Activated CD4-positive, alpha-beta T cell treated with anti-CD3 and anti-CD28 coated beads, Interleukin-2, amount 10 ng/mL, durations not matched to agents 24 days and 14 days (primary cell): ENCODE measurements at regions not wholly inside any gene's neighbourhood (a gene's known extent, or its start where the extent isn't known, plus 50 kb on each side); places are given as distances from the start of the nearest gene placed in this dataset.

Source experiments
- DNase-seq: peaks from one replicate; pipeline ENCODE4 v3.0.0; 2022
- H3K27ac Mint-ChIP-seq: one replicate; pipeline ENCODE4 v1.8.0; 2022; ENCODE audit warnings: mild to moderate bottlenecking, mixed read lengths
- H3K27me3 Mint-ChIP-seq: one replicate; pipeline ENCODE4 v1.8.0; 2022; ENCODE audit warnings: mixed read lengths
- H3K36me3 Mint-ChIP-seq: one replicate; pipeline ENCODE4 v1.8.0; 2022; ENCODE audit warnings: low read depth, mild to moderate bottlenecking, mixed read lengths
- H3K4me1 Mint-ChIP-seq: one replicate; pipeline ENCODE4 v1.8.0; 2021; ENCODE audit warnings: mixed read lengths
- H3K4me3 Mint-ChIP-seq: one replicate; pipeline ENCODE4 v1.8.0; 2022; ENCODE audit warnings: mild to moderate bottlenecking, moderate library complexity, mixed read lengths
- H3K9me3 Mint-ChIP-seq: one replicate; pipeline ENCODE4 v1.8.0; 2021; ENCODE audit warnings: mixed read lengths
- intact Hi-C: fragments of 100-400 bp; cut with micrococcal nuclease; formaldehyde crosslinking; loops from one replicate; pipeline ENCODE4 v1.15.1; 2023

DNA sequence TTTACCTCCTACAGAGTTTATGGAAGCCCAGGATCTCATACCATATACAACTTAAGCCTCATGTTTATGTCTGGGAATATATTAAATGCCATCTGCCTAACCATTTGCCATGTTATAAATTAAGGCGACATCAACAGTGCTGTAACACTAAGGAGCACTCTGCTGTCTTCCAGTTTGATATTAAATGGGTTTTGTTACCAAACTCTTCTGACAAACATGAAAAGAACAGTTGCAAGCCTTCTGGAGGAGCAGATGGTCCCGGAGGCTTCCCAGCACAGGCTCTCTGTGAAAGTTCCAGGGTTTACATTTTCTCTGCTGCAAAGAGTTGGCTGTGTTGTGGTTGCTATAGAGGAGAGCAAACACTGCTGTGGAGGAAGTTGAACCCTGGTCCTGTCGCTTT lies 545.3 kb upstream of the SALL1 start:
- Mint-ChIP-seq H3K4me3 (no peak overlapping the region), H3K4me1 (no peaks in the 10 kb centered on the region), H3K27ac (no peak overlapping the region), H3K36me3 (no peaks in the 10 kb centered on the region), H3K9me3 (no peaks in the 10 kb centered on the region), H3K27me3 (no peaks in the 10 kb centered on the region)
- intact Hi-C loops = no loop called here
- DNase-seq = no peak

GRCh38 chr16:51691109-51691508 lies 540.0 kb upstream of the SALL1 start:
- H3K9me3 Mint-ChIP-seq = no peaks in the 10 kb centered on the region

DNA sequence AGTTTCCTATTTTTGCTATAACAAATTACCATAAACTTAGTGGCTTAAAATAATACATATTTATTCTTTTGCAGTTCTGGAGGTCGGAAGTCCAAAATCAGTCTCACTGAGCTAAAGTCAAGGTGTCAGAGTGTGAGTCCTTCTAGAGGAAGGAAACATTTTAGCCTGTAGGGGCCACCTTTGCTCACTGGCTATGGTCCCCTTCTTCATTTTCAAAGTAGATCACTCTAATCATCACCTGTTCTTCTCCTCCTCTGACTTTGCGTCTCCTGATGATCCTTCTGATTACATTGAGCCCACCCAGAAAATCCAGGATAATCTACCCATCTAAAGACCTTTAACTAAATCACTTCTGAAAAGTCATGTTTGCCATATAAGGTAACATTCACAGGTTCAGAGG lies 534.4 kb upstream of the SALL1 start:
- intact Hi-C loops = no loop called here
- no peak for DNase-seq
- Mint-ChIP-seq H3K4me1 (no peaks in the 10 kb centered on the region), H3K36me3 (no peaks in the 10 kb centered on the region), H3K4me3 (no peak overlapping the region), H3K9me3 (no peaks in the 10 kb centered on the region), H3K27ac (no peak overlapping the region), H3K27me3 (no peaks in the 10 kb centered on the region)

More at GRCh38 chr16:51691109-51691508, 540.0 kb upstream of the SALL1 start:
- no peak overlapping the region for H3K27ac Mint-ChIP-seq
- H3K4me3 Mint-ChIP-seq = no peak overlapping the region
- no peaks in the 10 kb centered on the region for H3K27me3 Mint-ChIP-seq
- intact Hi-C loops = no loop called here
- no peaks in the 10 kb centered on the region for H3K4me1 Mint-ChIP-seq
- no peaks in the 10 kb centered on the region for H3K36me3 Mint-ChIP-seq
- no peak for DNase-seq

- no peak overlapping the region for H3K4me3 Mint-ChIP-seq
- no peaks in the 10 kb centered on the region for H3K27me3 Mint-ChIP-seq
- no peaks in the 10 kb centered on the region for H3K9me3 Mint-ChIP-seq
- intact Hi-C loops = no loop called here
- no peaks in the 10 kb centered on the region for H3K4me1 Mint-ChIP-seq
- no peak for DNase-seq
- no peaks in the 10 kb centered on the region for H3K36me3 Mint-ChIP-seq
- no peak overlapping the region for H3K27ac Mint-ChIP-seq
Measured at GRCh38 chr16:51683882-51684281, 532.8 kb upstream of the SALL1 start.

- Mint-ChIP-seq H3K9me3 (peaks cover 9% of the 10 kb centered on the region), H3K27me3 (no peaks in the 10 kb centered on the region), H3K4me1 (no peaks in the 10 kb centered on the region), H3K4me3 (no peak overlapping the region), H3K36me3 (no peaks in the 10 kb centered on the region), H3K27ac (no peak overlapping the region)
- DNase-seq = no peak
- intact Hi-C loops = no loop called here
Measured at GRCh38 chr16:51682905-51683304, 531.8 kb upstream of the SALL1 start.

GRCh38 chr16:51674615-51675014 lies 523.5 kb upstream of the SALL1 start:
- no peaks in the 10 kb centered on the region for H3K27me3 Mint-ChIP-seq
- intact Hi-C loops = no loop called here
- no peak overlapping the region for H3K4me3 Mint-ChIP-seq
- no peak for DNase-seq
- no peaks in the 10 kb centered on the region for H3K36me3 Mint-ChIP-seq
- no peak overlapping the region for H3K27ac Mint-ChIP-seq
- H3K4me1 Mint-ChIP-seq = no peaks in the 10 kb centered on the region
- peaks cover 13% of the 10 kb centered on the region for H3K9me3 Mint-ChIP-seq

DNA sequence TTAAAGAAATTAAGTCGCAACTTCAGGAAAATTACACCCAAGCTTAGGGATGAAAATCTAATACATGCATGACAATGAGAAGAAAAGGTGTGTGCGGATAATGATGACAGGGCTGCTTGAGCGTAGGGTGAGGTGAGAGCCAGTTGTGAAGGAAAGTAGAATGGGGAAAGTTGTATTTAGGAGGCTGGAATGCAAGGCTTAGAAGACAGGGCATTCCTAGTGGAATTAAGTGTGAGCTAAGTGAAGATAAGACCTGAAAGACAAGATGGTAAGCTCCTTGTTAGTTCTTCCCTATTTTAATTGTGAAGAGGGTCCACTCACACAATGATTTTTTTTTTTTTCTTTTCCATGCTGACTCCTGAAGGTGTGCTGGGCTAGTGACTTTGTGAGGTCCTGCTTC lies 519.5 kb upstream of the SALL1 start:
- no peak overlapping the region for H3K4me3 Mint-ChIP-seq
- no peaks in the 10 kb centered on the region for H3K36me3 Mint-ChIP-seq
- H3K27me3 Mint-ChIP-seq = no peaks in the 10 kb centered on the region
- DNase-seq = no peak
- intact Hi-C loops = no loop called here
- H3K4me1 Mint-ChIP-seq = no peaks in the 10 kb centered on the region
- peaks cover 5% of the 10 kb centered on the region for H3K9me3 Mint-ChIP-seq
- H3K27ac Mint-ChIP-seq = no peak overlapping the region

GRCh38 chr16:51666821-51667220 lies 515.8 kb upstream of the SALL1 start:
- Mint-ChIP-seq H3K27ac (no peak overlapping the region), H3K4me1 (no peaks in the 10 kb centered on the region), H3K4me3 (no peak overlapping the region), H3K36me3 (no peaks in the 10 kb centered on the region), H3K9me3 (peaks cover 5% of the 10 kb centered on the region), H3K27me3 (no peaks in the 10 kb centered on the region)
- DNase-seq = no peak
- intact Hi-C loops = no loop called here

- intact Hi-C loops = no loop called here
- peaks cover 5% of the 10 kb centered on the region for H3K9me3 Mint-ChIP-seq
Measured at GRCh38 chr16:51666074-51666473, 515.0 kb upstream of the SALL1 start.

DNA sequence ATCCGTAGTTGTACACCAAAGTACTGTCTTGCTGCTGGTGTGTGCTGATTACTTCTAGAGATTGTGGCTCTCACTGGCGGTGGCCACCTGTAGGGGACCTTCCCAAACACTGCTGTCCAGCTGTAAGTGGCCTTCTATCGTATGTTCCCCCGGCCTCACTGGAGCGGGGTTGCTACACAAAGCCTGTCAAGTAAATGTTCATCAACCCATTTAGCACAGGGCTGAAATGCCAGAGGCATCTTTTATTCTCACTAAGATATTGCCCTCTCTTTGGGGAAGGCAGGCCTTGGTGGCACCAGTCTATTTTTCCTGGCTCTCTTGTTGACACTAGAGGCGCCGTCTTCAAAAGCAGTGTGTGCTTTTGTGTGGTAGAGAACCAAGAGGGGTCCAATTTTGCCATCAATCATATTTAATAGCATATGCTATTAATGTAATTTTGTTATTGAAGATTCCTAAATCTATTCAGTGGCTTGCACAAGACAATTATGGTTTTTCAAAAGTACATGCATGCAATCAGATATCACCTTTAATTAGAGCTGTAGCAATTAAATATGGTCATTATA lies 514.4 kb upstream of the SALL1 start:
- no peak overlapping the region for H3K27ac Mint-ChIP-seq
- H3K4me1 Mint-ChIP-seq = no peaks in the 10 kb centered on the region
- intact Hi-C loops = no loop called here
- peaks cover 5% of the 10 kb centered on the region for H3K9me3 Mint-ChIP-seq
- no peaks in the 10 kb centered on the region for H3K27me3 Mint-ChIP-seq
- DNase-seq = no peak
- no peak overlapping the region for H3K4me3 Mint-ChIP-seq
- no peaks in the 10 kb centered on the region for H3K36me3 Mint-ChIP-seq

More at GRCh38 chr16:51666074-51666473, 515.0 kb upstream of the SALL1 start:
- no peaks in the 10 kb centered on the region for H3K27me3 Mint-ChIP-seq
- no peak for DNase-seq
- no peak overlapping the region for H3K27ac Mint-ChIP-seq
- no peaks in the 10 kb centered on the region for H3K4me1 Mint-ChIP-seq
- H3K36me3 Mint-ChIP-seq = no peaks in the 10 kb centered on the region
- H3K4me3 Mint-ChIP-seq = no peak overlapping the region

- Mint-ChIP-seq H3K4me3 (no peak overlapping the region), H3K27ac (no peak overlapping the region), H3K4me1 (no peaks in the 10 kb centered on the region), H3K27me3 (no peaks in the 10 kb centered on the region), H3K9me3 (peaks cover 13% of the 10 kb centered on the region), H3K36me3 (no peaks in the 10 kb centered on the region)
- intact Hi-C loops = no loop called here
- no peak for DNase-seq
Measured at GRCh38 chr16:51658531-51658930, 507.5 kb upstream of the SALL1 start.

- no peak for DNase-seq
- intact Hi-C loops = no loop called here
- no peaks in the 10 kb centered on the region for H3K27me3 Mint-ChIP-seq
- H3K9me3 Mint-ChIP-seq = peaks cover 13% of the 10 kb centered on the region
- H3K27ac Mint-ChIP-seq = no peak overlapping the region
- H3K4me3 Mint-ChIP-seq = no peak overlapping the region
- H3K4me1 Mint-ChIP-seq = no peaks in the 10 kb centered on the region
- no peaks in the 10 kb centered on the region for H3K36me3 Mint-ChIP-seq
Measured at GRCh38 chr16:51657848-51658247, 506.8 kb upstream of the SALL1 start.

- Mint-ChIP-seq H3K4me1 (no peaks in the 10 kb centered on the region), H3K9me3 (peaks cover 13% of the 10 kb centered on the region), H3K27me3 (no peaks in the 10 kb centered on the region), H3K27ac (no peak overlapping the region), H3K4me3 (no peak overlapping the region), H3K36me3 (no peaks in the 10 kb centered on the region)
- intact Hi-C loops = no loop called here
- DNase-seq = no peak
Measured at GRCh38 chr16:51655249-51655648, 504.2 kb upstream of the SALL1 start.

GRCh38 chr16:51651061-51651466 lies 500.0 kb upstream of the SALL1 start:
- intact Hi-C loops = no loop called here
- Mint-ChIP-seq H3K27ac (no peak overlapping the region), H3K9me3 (peaks cover 4% of the 10 kb centered on the region), H3K4me3 (no peak overlapping the region), H3K4me1 (no peaks in the 10 kb centered on the region), H3K36me3 (no peaks in the 10 kb centered on the region), H3K27me3 (no peaks in the 10 kb centered on the region)
- DNase-seq = no peak

- no peaks in the 10 kb centered on the region for H3K36me3 Mint-ChIP-seq
- H3K4me3 Mint-ChIP-seq = no peak overlapping the region
Measured at GRCh38 chr16:51649631-51650030, 498.6 kb upstream of the SALL1 start.

More at GRCh38 chr16:51649631-51650030, 498.6 kb upstream of the SALL1 start:
- no peak overlapping the region for H3K27ac Mint-ChIP-seq
- no peaks in the 10 kb centered on the region for H3K27me3 Mint-ChIP-seq
- H3K4me1 Mint-ChIP-seq = no peaks in the 10 kb centered on the region
- intact Hi-C loops = no loop called here
- no peak for DNase-seq
- no peaks in the 10 kb centered on the region for H3K9me3 Mint-ChIP-seq
